Activated CD8-positive, alpha-beta T cell treated with anti-CD3 and anti-CD28 coated beads for 36 hours (primary cell): ENCODE measurements at regions not wholly inside any gene's neighbourhood (a gene's known extent, or its start where the extent isn't known, plus 50 kb on each side); places are given as distances from the start of the nearest gene placed in this dataset.

Source experiments
- ATAC-seq: fragments of 200-7000 bp; cut with Tn5 transposase; one replicate; pipeline ENCODE4 v1.10.0; 2021; ENCODE audit warnings: mild to moderate bottlenecking, moderate library complexity
- CTCF ChIA-PET: fragments of 350-600 bp; sonication (Branson Sonifier 250); formaldehyde crosslinking; loops from one replicate; lab custom pipeline; 2021; ENCODE audit warnings: antibody characterized with exemption; lab: Charles Lee
- POLR2A ChIA-PET: fragments of 350-600 bp; sonication (Branson Sonifier 250); formaldehyde crosslinking; loops from one replicate; lab custom pipeline; 2021; ENCODE audit warnings: antibody characterized with exemption; lab: Charles Lee
- DNase-seq: peaks from one replicate; pipeline ENCODE4 v3.0.0-alpha.2; 2020
- H3K27ac Mint-ChIP-seq: one replicate; pipeline ENCODE4 v1.8.0; 2021; ENCODE audit warnings: mild to moderate bottlenecking, mixed read lengths
- H3K27me3 Mint-ChIP-seq: one replicate; pipeline ENCODE4 v1.8.0; 2021; ENCODE audit warnings: mixed read lengths
- H3K36me3 Mint-ChIP-seq: one replicate; pipeline ENCODE4 v1.8.0; 2021; ENCODE audit warnings: low read depth, mixed read lengths
- H3K4me1 Mint-ChIP-seq: one replicate; pipeline ENCODE4 v1.8.0; 2021; ENCODE audit warnings: low read depth, mixed read lengths
- H3K4me3 Mint-ChIP-seq: one replicate; pipeline ENCODE4 v1.8.0; 2021; ENCODE audit warnings: mild to moderate bottlenecking, moderate library complexity, mixed read lengths
- H3K9me3 Mint-ChIP-seq: one replicate; pipeline ENCODE4 v1.8.0; 2021; ENCODE audit warnings: mixed read lengths
- intact Hi-C: fragments of 100-400 bp; cut with micrococcal nuclease; formaldehyde crosslinking; loops from one replicate; pipeline ENCODE4 v1.10.0; 2022
- TF ChIP-seq, protein P1 (sequence below): fragments of 200-600 bp; IDR thresholded peaks from one replicate; pipeline ENCODE4 v1.8.0; 2022; ENCODE audit warnings: antibody characterized with exemption, mild to moderate bottlenecking

DNA sequence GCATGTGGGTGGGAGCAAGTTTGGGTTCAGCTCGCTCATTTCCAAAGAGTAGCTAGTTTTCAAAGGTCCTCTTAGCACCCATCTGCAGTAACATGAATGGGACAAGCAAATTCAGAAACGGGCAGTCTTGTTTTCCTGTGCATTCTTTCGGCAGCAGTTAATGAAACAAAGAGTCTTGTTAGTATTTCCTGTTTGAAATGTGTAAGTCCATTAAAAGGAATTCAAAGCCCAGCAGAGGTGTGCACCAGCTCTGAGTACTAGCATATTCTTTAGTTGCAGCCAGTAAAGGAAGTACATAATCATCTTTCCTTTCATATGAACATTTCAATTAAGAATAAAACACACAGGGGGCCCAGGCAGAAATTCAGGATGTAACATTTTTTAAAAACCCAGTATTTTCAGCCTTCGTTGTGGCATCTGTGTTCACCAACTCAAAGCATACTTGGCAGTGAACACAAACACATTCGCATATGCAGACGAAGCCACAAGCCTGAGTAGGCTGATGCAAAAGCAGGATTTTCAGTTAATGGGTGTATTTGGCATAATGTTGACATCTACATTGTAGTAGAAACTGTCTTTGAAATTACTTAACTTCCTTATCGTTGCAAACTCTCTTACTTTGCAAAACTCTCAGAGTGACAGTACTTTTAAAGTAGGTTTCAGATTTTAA, 570.0 kb upstream of the FLRT2 start:
- peaks cover 8% of the 10 kb centered on the region for H3K9me3 Mint-ChIP-seq
- H3K27me3 Mint-ChIP-seq = no peaks in the 10 kb centered on the region
- CTCF ChIA-PET = no interaction called here
- POLR2A ChIA-PET = no interaction called here
- intact Hi-C loops = no loop called here
- H3K4me3 Mint-ChIP-seq = no peak overlapping the region
- no peaks in the 10 kb centered on the region for H3K36me3 Mint-ChIP-seq
- ATAC-seq = no peak
- no peak overlapping the region for H3K27ac Mint-ChIP-seq
- no peaks in the 10 kb centered on the region for H3K4me1 Mint-ChIP-seq
- TF ChIP-seq, protein P1, sequence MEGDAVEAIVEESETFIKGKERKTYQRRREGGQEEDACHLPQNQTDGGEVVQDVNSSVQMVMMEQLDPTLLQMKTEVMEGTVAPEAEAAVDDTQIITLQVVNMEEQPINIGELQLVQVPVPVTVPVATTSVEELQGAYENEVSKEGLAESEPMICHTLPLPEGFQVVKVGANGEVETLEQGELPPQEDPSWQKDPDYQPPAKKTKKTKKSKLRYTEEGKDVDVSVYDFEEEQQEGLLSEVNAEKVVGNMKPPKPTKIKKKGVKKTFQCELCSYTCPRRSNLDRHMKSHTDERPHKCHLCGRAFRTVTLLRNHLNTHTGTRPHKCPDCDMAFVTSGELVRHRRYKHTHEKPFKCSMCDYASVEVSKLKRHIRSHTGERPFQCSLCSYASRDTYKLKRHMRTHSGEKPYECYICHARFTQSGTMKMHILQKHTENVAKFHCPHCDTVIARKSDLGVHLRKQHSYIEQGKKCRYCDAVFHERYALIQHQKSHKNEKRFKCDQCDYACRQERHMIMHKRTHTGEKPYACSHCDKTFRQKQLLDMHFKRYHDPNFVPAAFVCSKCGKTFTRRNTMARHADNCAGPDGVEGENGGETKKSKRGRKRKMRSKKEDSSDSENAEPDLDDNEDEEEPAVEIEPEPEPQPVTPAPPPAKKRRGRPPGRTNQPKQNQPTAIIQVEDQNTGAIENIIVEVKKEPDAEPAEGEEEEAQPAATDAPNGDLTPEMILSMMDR = no peak
- no peak for DNase-seq

DNA sequence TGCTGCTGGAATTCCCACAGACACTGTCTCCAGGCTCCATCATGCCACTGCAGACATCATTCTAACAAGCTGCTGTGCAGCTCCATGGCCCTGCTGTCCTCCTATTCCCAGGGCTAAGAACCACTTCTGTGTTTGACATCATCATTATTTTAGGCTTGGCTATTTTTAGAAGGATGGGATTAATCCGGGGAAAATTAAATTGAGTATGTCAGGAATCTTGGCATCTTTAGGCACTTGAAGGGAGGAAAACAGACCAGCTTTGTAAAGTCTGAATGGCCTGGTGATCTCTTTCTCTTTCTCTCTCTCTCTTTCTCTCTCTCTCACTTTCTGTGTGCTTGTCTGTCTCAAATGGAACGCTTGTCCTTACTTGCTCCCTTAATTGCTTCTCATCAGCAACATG, 568.3 kb upstream of the FLRT2 start:
- DNase-seq (no peak), ATAC-seq (no peak)
- Mint-ChIP-seq H3K4me1 (no peaks in the 10 kb centered on the region), H3K9me3 (peaks cover 8% of the 10 kb centered on the region), H3K27me3 (no peaks in the 10 kb centered on the region), H3K36me3 (no peaks in the 10 kb centered on the region), H3K4me3 (no peak overlapping the region), H3K27ac (no peak overlapping the region)
- CTCF ChIA-PET = no interaction called here
- TF ChIP-seq, protein P1 = no peak
- POLR2A ChIA-PET = interaction anchor here (0.6 kb wide), 1 partner anchor 1243 kb away, joined by 3 read pairs; no protein-coding TSS in a partner anchor
- intact Hi-C loops = no loop called here

DNA sequence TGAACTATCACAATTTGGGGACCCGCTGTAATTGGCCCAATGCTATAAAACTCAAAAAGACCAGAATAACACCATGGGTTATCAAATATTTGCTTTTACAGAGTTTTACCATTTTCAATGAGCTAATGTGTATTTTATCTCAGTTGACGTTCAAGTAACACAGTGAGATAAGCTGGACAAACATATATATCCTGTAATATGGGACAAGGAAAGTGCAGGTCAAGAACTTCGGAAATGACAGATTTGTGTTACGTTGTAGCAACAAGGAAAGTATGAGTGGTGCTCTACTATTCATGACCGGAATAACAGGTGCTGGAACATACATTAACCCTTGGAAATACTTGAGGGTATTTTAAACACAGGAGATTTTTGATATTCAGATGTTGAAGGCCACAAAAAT, 566.4 kb upstream of the FLRT2 start:
- intact Hi-C loops = no loop called here
- TF ChIP-seq, protein P1 = no peak
- Mint-ChIP-seq H3K27me3 (no peaks in the 10 kb centered on the region), H3K4me3 (no peak overlapping the region), H3K9me3 (peaks cover 7% of the 10 kb centered on the region), H3K36me3 (no peaks in the 10 kb centered on the region), H3K27ac (no peak overlapping the region), H3K4me1 (no peaks in the 10 kb centered on the region)
- ATAC-seq (no peak), DNase-seq (no peak)
- POLR2A ChIA-PET = no interaction called here
- CTCF ChIA-PET = no interaction called here

DNA sequence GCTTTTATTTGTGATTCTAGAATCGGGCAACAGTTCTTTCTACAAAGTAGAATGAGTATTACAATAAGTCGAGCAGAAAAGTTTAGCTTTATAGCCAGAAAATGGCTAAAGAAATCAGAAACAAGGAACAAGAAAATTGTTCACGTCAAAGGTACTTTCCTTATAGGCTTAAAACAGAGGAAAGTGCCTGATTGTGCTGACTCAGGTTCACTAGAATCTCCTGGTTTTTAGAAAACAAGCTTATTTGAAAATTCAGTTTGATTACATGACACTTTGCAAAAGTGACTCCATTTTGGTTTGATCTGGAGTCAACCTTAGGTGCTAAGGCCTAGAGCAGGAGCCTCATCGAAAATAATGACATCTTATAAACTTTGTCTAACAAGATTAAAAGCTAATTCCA, 564.7 kb upstream of the FLRT2 start:
- Mint-ChIP-seq H3K4me1 (no peaks in the 10 kb centered on the region), H3K4me3 (no peak overlapping the region), H3K27me3 (no peaks in the 10 kb centered on the region), H3K9me3 (peaks cover 11% of the 10 kb centered on the region), H3K27ac (no peak overlapping the region), H3K36me3 (no peaks in the 10 kb centered on the region)
- TF ChIP-seq, protein P1 = no peak
- no peak for DNase-seq
- CTCF ChIA-PET = no interaction called here
- intact Hi-C loops = no loop called here
- POLR2A ChIA-PET = no interaction called here
- ATAC-seq = no peak

DNA sequence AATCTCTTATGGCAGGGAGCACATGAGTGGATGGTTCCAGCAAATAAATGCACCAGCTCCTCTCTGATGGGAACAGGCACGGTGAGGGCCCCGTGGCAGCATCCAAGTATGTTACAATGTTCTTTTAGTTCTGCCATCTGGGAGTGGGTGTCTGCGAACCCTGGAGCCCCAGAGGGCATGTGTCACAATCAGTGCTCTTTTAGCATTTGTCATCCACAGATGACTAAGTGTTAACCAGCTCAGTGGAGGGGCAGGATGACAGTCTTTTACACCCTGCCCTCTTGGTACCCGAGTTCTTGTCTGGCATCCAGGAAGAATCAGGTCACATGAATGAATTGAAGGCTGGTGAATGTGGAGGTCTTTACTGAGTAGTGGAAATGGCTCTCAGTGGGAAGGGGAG, 560.4 kb upstream of the FLRT2 start:
- TF ChIP-seq, protein P1 = no peak
- intact Hi-C loops = no loop called here
- Mint-ChIP-seq H3K36me3 (no peaks in the 10 kb centered on the region), H3K9me3 (peaks cover 6% of the 10 kb centered on the region), H3K4me1 (no peaks in the 10 kb centered on the region), H3K27ac (no peak overlapping the region), H3K4me3 (no peak overlapping the region), H3K27me3 (no peaks in the 10 kb centered on the region)
- CTCF ChIA-PET = no interaction called here
- ATAC-seq = no peak
- POLR2A ChIA-PET = no interaction called here
- DNase-seq = no peak
